ENCODE measurements at regions not wholly inside any gene's neighbourhood (a gene's known extent, or its start where the extent isn't known, plus 50 kb on each side); places are given as distances from the start of the nearest gene placed in this dataset.

DNA sequence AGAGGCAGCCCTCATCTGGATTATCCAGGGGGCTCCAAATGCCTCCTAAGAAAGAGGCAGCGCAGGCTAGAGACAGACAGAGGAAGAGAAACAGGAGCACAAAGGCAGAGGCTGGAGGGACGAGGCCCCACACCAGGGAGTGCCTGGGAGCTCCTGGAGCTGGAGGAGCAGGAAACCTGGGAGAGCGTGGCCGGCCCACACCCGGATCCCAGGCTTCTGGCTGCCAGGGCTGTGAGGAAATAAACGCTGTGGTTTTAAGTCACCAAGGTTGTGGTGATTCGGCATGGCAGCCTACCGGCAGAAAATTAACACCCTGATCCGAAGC, 165.5 kb downstream of the OLFM1 start:
- no peak for DNase-seq (ENCODE audit: low read depth, low spot score)

DNA sequence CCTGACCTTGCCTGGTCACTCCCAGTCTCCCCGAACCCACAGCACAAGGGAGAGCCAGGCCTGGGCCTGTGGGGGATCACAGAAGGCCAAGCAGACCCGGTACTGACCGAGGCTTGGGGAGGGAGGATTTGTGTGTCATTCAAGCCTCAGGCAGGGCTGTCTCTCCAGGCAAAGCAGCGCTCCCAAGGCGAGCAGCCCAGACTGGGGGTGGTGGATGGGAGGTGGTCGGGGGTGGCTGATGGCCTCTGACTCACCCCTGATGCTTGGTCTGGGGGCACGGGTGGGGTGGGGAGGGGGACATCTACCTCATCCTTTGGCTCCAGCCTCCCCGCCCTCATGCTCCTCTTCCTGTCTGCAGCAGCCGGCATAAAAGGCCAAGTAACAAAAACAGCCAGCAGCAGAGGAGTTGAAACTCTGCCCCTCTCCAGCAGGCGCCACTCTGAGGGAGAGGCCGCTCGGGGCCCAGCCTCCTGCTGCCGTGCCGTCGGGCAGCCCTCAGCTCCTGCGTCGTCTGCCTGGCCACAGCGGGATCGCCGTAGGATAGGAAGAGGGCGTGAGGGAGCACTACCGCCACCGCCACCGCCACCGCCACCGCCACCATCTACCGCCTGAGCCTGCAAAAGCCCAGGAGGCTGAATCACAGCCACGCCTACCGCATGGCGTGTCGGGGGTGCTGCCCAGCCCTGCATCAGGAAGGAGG, 166.0 kb downstream of the OLFM1 start:
- no peak for DNase-seq (ENCODE audit: low read depth, low spot score)

GRCh38 chr9:135254176-135255032, 166.9 kb downstream of the OLFM1 start:
- no peak for DNase-seq (ENCODE audit: low read depth, low spot score)

DNA sequence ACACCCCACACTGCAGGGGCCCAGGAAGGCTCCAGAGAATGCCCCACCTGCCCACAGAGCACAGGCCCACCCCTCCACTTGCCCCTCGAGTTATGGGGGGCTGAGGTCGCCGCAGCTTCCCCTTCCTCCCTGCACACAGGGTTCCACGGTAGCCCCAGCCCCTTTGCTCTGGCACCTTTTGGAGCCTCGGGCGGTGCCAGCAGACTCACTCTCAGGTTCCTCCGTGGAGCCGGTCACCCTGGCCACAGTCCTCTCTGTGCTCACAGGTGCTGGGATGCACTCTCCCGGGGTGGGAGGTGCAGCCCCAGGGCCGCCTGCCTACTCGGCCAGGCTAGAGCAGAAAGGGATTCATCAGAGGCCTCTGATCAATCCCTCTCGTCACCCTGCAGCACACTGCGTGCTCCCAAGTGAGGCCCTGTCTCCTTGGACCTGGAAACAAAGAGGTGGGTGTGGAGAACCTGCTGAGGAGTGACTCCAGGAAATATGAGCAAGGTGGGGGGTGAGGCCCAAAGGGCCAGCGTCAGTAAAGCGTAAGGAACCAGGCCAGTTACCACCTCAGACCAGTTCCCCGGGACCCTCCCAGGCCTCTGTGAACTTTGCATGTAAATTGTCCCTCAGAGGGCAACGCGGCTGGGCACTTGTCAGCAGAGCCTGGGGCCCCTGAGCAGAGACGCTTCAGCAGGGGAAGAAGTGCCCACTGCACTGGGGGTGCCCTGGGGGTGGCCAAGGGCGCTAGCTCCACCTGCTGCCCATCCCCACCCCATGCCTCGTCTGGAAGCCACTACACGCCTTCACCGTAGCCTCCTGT, 167.8 kb downstream of the OLFM1 start:
- no peak for DNase-seq (ENCODE audit: low read depth, low spot score)

GRCh38 chr9:135255841-135256580, 168.5 kb downstream of the OLFM1 start:
- DNase-seq (ENCODE audit: low read depth, low spot score) = no peak

GRCh38 chr9:135256581-135257354, 169.3 kb downstream of the OLFM1 start:
- DNase-seq (ENCODE audit: low read depth, low spot score) = no peak

- no peak for DNase-seq (ENCODE audit: low read depth, low spot score)
Measured at GRCh38 chr9:135258461-135258860, 171.0 kb downstream of the OLFM1 start.

DNA sequence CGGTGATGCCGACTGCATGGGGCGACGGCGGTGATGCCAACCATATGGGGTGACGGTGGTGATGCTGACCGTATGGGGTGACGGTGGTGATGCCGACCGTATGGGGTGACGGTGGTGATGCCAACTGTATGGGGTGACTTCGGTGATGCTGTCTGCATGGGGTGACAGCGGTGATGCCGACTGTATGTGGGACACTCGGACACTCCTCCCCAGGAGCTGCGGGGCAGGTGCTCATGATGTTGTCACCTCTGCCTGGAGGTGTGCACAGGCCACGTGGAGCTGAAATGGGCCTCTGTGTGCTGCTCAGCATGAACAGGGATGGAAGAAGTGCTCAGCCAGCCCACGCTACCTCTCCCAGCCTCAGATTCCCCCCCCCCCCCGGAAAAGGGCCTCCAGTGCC, 171.8 kb downstream of the OLFM1 start:
- DNase-seq (ENCODE audit: low read depth, low spot score) = no peak

- no peak for DNase-seq (ENCODE audit: low read depth, low spot score)
Measured at GRCh38 chr9:135260221-135261180, 173.0 kb downstream of the OLFM1 start.

DNA sequence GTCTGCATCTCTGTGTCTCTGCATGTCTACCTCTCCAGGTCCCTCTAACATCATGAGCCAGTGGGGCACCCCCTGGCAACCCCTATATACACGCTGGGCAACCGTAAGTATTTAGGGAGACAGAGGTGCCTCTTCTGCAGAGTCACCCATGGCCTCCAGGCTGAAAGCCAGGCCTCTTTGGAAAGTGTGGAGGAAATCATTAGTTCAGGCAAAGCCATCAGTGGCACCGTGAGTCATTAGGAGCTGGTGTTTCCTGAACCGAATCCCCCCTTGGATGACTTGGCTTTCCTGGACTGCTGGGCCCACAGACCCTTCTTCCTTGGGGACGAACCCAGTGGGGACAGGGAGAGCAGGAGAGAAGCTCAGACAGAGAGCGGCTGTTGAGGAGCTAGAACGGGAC, 174.8 kb downstream of the OLFM1 start:
- DNase-seq (ENCODE audit: low read depth, low spot score) = no peak

DNA sequence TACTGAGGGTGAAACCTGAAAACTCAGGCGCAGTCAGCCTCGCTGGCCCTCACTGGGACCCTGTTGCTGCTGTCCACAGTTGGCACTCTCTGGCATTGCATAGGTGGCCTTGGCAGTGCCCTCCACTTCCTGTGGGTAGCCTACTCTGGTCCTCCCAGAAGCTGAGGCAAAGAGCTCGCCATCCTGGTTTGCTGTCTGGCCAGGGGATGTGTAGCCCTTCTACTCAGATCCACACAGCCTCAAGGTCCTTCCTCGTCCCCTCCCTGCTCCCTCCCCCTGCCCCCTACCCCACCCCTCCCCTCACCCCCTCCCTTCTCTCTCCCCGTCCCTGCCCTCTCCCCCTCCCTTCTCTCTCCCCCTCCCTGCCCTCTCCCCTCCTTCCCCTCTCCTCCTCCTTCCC, 176.0 kb downstream of the OLFM1 start:
- DNase-seq (ENCODE audit: low read depth, low spot score) = no peak

DNA sequence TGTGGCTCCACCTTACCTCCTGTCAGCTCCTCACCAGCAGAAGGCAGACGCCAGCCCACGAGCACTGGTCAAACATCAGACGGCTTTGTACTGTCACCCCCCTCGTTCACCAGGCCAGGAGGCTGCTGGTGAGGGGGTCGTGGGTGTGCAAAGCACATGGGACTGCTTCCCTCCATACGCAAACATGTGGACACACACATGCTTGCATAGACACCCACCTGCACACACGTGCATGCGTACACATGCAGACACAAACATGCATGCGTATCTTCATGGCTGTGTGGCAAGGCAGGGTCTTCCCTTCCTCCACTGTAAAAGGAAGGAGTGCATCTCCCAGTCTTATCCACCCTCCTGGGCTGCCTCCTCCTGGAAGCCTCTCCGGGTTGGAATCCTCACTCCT, 178.5 kb downstream of the OLFM1 start:
- DNase-seq (ENCODE audit: low read depth, low spot score) = no peak

GRCh38 chr9:135267191-135267809, 179.8 kb downstream of the OLFM1 start:
- DNase-seq (ENCODE audit: low read depth, low spot score) = no peak

DNA sequence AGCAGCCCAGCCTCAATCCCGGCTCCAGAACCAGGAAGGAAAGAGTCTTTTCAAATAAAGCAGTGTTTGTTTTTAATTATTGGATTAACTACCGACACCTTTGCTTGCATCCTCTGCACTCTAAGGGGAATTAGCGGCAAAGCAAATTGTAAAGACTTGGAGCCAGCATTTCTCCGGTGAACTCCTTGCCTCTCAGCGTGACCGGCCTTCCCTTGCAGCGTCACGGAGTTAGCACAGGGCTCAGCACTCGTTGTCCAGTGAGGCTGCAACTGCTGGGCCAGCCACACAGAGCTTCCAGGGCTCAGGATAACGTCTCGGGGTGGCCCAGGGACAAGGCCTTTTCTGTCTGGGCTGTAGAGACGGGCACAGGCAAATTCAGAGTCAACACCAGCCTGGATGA, 180.6 kb downstream of the OLFM1 start:
- DNase-seq (ENCODE audit: low read depth, low spot score) = no peak

- DNase-seq (ENCODE audit: low read depth, low spot score) = no peak
Measured at GRCh38 chr9:135268981-135269380, 181.5 kb downstream of the OLFM1 start.

- DNase-seq (ENCODE audit: low read depth, low spot score) = no peak
Measured at GRCh38 chr9:135269912-135270830, 182.7 kb downstream of the OLFM1 start.

GRCh38 chr9:135271425-135271824, 184.0 kb downstream of the OLFM1 start:
- DNase-seq (ENCODE audit: low read depth, low spot score) = no peak

- no peak for DNase-seq (ENCODE audit: low read depth, low spot score)
Measured at GRCh38 chr9:135272608-135273007, 185.1 kb downstream of the OLFM1 start.

Measured in astrocyte of the hippocampus (primary cell).